GM18951 (cell line): ENCODE measurements at regions not wholly inside any gene's neighbourhood (a gene's known extent, or its start where the extent isn't known, plus 50 kb on each side); places are given as distances from the start of the nearest gene placed in this dataset.

Experiments
- POLR2A ChIP-seq: IDR thresholded peaks from 4 replicates; pipeline ENCODE4 v1.6.1; 2011; ENCODE audit warnings: mild to moderate bottlenecking; ENCODE audit not compliant: insufficient read length, insufficient read depth; ENCODE audit errors: extremely low read depth
- in situ Hi-C: fragments of 300-500 bp; cut with MboI; formaldehyde crosslinking; loops from one replicate; pipeline ENCODE4 v1.12.0; 2022; ENCODE audit warnings: low sequenced_read_pairs, mixed read lengths, inconsistent platforms; ENCODE audit not compliant: unreplicated experiment

DNA sequence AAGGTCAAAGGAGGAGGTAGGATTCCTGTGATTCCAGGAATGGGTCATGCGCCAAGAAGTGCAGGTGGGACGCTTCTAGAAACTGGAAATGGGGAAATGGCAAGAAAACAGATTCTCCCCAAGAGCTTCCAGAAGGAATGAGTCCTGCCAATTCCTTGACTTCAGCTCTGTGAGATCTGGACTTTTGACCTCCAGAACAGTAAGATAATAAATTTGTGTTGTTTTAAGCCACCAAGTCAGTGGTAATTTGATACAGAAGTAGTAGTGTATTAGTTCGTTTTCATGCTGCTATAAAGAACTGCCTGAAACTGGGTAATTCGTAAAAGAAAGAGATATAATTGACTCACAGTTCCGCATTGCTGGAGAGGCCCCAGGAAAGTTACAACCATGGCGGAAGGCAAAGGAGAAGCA is 178.6 kb upstream of the GALNT17 start:
- no peak for TF ChIP-seq POLR2A
- in situ Hi-C loops: no loop called here

DNA sequence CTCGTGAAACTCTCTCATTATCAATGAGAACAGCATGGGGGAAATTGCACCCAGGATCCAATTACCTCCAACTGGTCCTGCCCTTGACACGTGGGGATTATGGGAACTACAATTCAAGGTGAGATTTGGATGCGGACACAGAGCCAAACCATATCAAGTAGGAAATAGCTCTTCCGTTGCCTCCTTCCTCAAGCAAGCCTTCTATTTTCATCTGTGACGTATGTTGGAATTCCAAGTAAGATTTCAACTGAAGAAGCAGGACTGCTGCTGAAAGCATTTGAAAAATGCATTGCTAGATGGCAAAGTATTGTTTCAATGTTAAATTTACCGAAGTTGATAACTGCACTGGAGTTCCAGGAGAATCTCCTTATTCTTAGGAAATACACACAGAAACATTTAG is 178.1 kb upstream of the GALNT17 start:
- no peak for TF ChIP-seq POLR2A
- in situ Hi-C loops: no loop called here

DNA sequence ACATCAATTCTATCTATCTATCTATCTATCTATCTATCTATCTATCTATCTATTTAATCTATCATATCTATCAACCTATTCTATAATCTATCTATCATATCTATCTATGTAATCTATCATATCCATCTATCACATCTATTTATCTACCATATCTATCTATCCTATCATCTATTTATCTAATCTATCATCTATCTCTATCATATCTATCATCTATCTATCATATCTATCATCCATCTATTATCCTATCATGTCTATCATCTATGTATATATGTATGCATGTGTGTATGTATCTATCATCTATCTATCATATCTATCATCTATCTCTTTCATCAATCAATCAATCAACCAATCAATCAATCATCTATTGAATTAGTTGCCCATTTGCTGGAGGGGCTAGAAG is 159.3 kb upstream of the GALNT17 start:
- in situ Hi-C loops: no loop called here

DNA sequence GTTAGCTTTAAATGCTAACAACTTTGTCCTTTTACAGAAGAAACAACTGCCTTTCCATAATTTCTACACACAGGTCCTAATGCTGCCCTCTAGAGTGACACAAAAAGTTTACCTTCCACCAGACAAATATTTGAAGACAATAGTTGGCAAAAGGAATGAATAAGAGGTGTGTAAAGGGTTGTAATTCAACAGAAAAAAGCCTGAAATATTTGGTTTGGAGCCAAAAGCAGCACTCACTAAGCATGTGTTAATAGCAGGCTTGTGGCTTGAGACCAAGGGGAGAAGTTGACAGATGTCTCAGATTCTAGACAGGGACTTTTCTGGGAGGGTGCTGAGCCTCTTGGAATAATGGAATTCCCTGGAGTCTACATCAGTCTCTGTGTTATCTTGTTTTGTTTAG is 156.2 kb upstream of the GALNT17 start:
- no peak for TF ChIP-seq POLR2A
- in situ Hi-C loops: no loop called here

More for the DNA sequence above, 159.3 kb upstream of the GALNT17 start:
- no peak for TF ChIP-seq POLR2A

DNA sequence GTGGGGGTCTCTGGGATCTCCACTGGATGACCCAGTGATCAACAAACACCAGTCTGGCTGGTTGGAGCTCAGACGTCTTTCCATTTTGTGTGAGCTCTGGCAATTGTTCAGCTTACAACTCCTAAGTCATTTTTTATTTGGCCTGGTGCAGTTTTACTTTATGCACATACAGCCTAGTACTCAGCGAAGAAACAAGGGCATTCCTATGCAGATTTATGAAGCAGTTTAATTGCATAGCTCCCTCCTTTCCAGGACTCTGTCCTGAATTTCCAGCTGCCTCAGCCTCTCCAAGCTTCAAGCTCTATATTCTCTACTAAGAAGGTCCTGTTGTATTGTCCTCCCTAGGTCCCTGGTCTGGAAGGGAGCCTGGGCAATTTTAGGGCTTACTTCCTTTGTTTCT is 145.6 kb upstream of the GALNT17 start:
- TF ChIP-seq POLR2A: no peak
- in situ Hi-C loops: no loop called here

DNA sequence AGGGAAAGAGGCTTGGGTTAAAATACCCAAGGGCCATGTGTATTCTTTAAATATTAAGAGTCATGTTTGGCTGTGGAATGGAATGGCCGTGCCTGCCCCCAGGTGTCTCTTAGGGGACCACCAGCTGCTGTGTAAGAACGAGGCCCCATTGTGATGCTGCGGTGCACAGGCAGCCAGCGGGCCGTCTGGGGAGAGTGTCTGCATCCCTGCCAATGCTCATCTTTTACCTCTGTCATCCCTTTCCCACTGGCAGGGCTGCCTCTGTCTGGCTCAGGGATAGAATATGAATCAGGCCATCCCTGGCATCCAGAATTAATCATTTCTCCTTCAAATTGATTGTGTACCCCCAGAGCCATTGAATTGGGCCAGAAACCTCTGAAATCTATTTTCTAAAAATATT is 137.8 kb upstream of the GALNT17 start:
- in situ Hi-C loops: no loop called here
- no peak for TF ChIP-seq POLR2A

DNA sequence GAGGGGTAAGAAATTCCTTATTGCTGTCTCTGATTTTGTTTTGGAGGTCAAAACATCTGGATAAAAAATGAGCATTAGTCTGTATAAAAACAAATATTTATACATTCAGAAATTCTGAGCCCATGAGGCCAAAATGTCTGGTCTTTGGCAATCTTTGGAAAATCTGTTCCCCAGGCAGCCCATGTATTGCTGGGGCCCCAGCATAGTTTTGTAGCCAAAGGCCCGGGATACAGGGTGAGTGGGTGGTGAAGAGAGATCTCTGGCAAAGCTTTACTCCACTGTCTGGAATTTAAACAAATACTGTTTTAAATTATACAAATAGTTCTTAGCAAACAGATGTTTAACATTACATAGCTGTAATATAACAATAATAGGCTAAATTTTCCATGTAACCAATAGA is 134.7 kb upstream of the GALNT17 start:
- no peak for TF ChIP-seq POLR2A
- in situ Hi-C loops: no loop called here

DNA sequence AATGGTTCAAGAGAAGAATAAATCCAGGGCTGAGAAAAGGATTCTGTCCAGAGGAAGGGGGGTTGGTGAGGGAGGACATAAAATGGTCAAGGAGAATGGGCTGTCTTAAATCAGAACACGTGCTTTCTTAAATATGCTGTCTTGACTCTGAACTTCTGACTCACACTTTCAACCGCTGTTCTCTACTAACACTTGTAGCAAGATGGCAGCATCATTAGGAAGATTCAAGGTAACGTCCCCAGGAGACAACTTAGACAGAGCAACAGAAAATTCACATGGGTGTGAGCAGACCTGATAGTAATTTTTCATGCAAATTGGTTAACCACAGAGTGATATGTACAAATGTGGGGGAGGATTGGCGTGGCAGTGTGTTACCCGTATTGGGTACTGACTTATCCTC is 126.8 kb upstream of the GALNT17 start:
- in situ Hi-C loops: no loop called here
- no peak for TF ChIP-seq POLR2A

DNA sequence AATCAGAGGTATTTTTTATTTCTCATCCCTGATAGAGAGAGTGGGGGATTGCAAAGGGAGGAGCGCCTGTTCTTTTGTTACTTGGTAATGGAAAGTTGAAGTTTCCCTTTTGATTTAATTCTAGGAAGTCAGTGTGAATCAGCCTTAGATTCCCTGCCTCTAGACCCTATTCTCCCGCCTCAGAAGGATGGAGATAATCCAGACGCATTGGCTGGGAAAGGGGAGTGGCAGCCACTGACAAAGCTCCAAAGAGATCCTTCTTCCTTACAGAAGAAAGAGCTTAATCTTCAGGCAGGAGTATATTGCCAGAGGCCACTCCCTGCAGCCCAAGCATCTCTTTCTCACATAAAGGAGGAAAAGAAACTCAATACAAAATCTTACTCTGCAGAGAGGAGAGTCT is 122.3 kb upstream of the GALNT17 start:
- TF ChIP-seq POLR2A: no peak
- in situ Hi-C loops: no loop called here

DNA sequence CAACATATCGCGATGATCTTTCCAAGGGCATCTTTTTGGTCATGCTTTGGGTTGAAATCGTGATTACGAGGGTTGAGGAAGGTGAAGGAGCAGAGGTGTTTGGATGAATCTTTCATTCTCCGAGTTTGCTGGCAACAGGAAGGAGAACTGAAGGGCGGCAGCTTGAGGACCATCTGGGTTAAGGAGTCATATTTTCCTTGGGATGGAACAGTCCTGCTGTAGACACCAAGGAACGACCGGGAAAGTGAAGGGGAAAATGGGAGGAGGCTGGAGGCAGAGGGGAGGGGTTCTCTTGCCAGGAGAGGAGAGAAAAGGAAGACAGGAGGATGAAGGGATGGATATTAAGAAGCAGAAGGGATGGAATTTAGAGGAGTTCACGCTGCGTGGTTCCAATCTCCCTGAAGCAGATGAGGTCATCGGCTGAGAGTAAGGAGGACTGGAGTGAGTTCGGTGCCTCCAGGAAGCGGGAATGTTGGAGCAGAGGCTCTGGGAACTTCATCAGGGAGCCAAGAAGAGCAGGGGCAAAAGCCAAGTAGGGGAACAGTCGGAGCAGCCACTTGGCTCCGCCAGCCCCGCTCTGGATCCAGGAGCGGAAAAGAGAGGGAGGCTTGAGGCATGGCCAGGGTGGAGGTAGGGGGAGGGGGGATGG is 116.6 kb upstream of the GALNT17 start:
- TF ChIP-seq POLR2A: no peak
- in situ Hi-C loops: no loop called here

DNA sequence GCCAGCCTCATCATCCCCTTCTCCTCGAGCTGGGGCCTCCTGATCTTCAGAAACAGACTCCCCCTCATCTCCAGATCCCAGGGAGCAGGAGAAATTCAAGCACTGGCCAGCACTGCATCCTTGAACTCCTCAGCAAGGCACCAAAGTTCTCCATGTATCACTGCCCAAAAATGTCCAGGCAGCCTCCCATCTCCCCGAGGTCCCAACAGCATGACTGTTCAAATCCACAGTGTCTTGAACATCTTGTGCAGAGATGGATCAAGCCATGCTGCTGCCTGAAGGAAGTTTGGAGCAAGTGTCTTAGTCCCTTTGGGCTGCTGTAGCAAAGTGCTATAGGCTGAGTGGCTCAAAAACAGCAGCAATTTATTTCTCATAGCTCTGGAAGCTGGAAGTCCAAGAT is 115.5 kb upstream of the GALNT17 start:
- no peak for TF ChIP-seq POLR2A
- in situ Hi-C loops: no loop called here

DNA sequence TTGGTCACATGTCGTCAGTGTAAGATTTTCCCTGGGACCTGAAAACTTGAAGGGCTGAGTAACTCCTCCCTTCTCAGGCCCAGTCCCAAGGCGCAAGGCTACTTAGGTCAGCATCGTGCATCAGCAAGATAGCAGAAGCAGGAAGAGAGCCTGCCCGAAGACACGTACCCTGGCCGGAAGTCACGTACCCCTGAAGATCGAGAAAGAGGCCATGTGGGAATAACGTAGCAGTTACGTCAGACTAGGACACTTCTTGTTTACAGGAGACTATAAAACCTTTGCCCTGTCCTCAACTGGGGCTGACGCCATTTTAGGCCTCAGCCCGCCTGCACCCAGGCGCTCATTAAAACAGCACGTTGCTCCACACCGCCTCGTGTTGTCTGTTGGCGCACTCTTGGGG is 114.3 kb upstream of the GALNT17 start:
- no peak for TF ChIP-seq POLR2A
- in situ Hi-C loops: no loop called here

DNA sequence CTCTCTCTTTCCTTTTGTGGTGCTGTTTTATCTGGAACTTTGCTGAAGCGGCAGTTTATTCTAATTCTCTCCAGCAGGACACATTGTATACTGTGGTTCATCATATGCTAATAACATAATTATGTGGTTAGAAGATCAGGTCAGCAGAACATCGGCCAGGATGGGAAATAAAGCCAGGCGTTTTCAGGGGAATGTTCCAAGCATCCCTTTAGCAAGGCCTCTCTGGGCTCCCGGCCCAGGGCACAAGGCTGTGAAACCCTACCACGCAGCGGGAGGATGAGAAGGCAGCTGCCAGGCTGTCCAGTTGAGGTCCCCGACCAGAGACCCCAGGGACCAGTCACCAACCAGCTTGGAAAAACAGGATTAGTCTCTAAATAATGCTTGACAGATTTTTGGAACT is 112.2 kb upstream of the GALNT17 start:
- TF ChIP-seq POLR2A: no peak
- in situ Hi-C loops: no loop called here

DNA sequence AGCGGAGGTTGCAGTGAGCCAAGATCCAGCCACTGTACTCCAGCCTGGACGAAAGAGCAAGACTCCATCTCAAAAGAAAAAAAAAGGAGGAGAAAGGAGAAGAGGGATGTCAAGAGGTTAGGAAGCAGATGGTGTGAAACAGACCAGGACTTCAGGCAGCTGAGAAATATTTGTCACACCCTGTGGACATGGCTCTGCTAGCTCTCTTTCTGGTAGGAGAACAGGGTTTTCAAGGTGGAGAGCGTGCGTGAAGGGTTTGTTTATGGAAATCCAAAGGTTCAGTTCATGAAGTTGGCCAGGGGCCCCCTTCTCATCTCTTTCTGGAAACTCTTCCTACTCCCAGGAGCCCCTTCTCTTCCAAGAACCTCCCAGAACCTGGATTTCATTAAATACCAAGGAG is 110.8 kb upstream of the GALNT17 start:
- no peak for TF ChIP-seq POLR2A
- in situ Hi-C loops: no loop called here

DNA sequence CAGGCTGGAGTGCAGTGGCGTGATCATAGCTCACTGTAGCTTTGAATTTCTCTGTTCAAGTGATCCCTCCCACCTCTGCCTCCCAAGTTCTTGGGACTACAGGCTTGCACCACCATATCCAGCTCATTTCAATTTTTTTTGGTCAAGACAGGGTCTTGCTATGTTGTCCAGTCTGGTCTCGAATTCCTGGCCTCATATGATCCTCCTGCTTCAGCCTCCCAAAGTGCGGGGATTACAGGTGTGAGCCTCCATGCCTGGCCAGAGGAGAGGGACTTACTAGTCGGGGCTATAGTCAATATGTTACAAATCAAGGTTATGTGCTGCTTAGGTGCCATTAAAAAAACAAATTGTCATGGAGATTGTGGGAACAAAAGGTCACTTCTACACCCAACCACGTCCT is 105.3 kb upstream of the GALNT17 start:
- in situ Hi-C loops: no loop called here
- no peak for TF ChIP-seq POLR2A

DNA sequence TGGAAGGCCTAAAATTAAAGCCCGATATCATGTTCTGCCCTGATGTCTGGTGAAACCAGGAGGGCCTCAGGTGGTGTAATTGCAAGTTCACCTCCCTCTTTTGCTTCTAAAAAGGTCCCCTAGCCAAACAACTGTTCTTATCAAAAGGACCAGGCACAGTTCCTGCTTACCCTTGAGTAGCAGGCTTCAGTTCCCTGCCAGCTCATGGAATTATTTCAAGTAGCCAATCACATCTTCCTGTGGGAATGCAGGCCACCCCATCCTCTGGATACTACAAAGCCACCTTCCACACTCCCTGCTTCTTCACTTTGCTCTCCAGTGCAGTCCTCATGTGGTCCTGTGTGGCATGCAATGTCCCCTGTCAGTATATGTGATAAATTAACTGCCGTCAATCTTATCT is 97.7 kb upstream of the GALNT17 start:
- TF ChIP-seq POLR2A: no peak
- in situ Hi-C loops: no loop called here

DNA sequence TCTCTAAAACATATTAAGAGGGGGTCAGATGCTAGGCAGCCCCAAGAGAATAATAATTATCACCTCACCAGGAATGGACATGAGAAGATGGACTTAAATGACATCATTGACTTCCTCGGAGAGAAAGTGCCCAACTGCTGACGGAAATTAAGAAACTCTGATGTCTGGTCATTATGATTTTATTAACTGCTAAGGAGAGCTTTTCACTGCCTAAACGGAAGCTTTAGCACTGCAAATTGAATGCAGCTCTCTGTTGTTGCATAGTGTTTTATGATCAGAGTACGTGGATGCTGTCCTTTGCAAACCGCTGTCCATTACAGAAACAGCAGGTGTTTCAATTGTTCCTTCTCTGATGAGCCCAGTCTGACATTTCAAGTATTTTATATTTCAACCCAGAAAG is 89.4 kb upstream of the GALNT17 start:
- no peak for TF ChIP-seq POLR2A
- in situ Hi-C loops: no loop called here
